Right forelimb (tissue), 1 donor: ENCODE measurements at regions not wholly inside any gene's neighbourhood (a gene's known extent, or its start where the extent isn't known, plus 50 kb on each side); places are given as distances from the start of the nearest gene placed in this dataset.
A peak's percentile ranks its signal among the peaks of the same experiment; 100 is the strongest.

Experiments
- DNase-seq: peaks from one replicate; pipeline ENCODE4 v3.0.0-alpha.2; 2018

DNA sequence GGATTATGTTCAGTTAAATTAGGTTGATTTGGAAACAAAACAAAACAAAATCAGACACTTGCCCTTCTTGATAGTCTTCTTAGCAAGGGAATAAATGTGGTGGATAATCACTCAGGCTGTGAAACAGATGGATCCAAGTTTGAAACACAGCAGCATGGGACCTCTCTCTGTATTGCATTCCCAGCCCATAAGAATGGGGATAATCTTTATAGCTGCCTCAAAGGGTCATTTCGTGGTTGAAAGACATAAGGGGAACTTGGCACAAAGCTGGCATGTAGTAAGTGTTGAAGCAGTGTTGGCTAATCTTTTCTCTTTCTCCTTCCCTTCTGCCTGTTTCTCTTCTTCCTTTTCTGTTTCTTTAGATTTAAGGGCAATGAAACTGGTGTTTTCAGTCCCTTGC, 333.9 kb upstream of the TLE4 start:
- no peak for DNase-seq

DNA sequence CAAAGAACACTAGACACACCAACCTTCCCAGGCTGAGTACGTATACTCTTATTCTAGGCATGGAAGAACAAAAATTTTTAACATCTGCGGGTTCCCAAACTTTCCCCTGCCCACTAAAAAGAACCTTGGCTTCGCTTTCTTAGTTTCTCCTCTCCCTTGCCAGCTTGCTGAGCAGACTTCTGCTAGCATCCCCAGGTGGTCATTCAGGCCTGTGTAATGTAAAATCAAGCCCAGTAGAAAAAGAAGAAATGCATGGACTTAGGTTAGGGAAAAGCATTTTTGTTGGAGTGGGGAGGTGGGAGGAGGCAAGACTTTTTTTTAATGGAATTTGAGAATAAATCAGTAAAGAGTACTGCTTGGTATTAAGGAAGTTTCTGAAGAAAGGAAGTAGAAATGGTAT, 331.0 kb upstream of the TLE4 start:
- no peak for DNase-seq

DNA sequence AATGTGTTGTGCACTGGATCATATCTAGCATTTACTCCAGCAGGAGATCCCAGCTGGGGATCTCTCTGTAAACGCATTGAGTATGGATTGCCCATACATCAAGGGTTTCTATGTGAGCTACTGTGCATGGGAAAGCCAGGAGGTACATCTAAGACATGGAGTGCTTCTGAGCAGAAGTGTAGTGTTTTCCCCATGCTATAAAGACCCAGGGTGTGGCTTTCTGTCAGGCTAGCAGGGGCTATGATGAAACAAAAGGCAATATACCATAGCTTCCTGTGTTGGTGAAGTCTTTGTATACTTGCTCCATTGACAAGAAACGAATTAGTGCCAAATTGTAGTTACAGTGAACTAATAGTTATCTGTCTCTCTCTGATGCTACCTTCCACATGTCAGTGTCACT, 329.3 kb upstream of the TLE4 start:
- no peak for DNase-seq

DNA sequence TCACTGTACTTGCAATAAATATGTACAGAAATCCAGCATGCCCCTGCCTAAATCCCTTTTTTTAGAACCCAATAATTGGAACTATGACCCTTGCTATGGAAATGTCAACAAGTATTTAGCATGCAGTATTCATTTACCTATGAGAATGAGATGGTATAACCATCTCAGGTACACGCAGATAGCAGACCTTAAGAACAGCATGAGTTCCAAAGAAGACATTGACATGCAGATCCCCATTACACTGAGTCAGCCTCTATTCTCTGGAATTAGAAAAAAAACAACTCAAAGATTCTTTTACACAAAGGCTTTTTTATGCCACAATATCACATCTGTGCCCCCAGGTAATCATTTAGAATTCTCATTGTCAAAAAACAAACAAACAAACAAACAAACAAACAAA, 325.6 kb upstream of the TLE4 start:
- no peak for DNase-seq

DNA sequence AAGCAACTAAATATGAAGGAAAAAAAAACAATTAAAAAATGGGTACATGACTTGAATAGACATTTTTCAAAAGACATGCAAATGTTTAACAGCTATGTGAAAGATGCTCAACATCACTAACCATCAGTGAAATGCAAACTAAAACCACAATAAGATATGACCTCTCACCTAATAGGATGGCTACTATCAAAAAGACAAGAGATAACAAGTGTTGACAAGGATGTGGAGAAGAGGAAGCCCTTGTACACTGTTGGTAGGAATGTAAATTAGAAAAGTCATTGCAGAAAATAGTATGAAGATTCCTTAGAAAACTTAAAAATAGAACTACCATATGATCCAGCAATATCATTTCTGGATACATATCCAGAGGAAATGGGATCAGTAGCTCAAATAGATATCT, 324.7 kb upstream of the TLE4 start:
- no peak for DNase-seq

DNA sequence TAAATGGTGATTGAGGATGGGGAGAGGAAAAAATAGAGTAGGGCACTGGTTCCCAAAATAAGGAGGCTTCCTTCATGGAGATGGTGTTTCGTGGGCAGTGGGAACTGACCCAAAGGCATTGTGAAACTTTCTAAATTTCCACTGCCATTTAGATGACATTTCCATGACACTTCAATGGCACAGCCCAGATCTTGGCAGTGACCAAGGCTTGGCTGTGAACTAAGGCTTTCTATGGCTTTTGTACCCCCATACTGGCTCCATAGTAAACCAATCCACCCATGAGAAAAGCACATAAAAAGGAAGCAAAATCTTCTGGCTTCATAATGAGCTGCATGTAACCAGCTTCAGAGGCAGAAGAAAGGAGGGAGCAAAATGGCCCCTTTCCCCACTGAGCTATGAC, 321.0 kb upstream of the TLE4 start:
- no peak for DNase-seq

DNA sequence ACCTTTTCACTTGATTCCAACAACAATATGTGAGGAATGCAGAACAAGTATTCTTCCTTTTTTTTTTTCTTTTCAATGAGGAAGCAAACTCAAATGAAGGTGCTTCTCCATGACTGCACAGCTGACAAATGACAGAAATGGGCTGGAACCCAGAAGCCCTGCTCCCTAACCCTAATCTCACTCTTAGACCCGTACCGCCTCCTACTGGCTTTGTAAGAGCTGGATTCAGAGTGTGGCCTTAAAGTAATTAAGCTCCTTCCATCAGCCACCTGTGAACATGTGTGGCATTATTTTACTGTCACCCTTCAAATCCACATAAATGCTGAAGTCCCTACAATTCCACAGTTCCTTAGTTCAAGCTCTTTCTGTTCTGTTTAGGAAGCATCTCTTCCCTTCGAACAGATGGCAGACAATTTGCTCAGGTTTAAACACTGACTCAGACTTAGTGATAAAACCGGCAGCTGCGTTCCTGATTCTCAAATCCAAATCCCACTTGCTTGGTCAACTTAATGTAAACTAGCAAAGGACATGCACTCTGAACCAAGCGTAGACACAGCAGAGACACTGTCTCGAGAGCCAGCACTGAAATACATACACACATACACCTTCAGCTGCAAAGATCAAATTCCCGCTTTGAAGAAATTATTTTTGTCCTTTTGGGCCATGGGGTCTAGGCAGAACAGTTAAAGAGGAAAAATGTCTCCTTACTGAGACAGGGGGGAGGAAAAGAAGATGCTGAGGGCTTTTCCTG, 316.7 kb upstream of the TLE4 start:
- DNase-seq: no peak

DNA sequence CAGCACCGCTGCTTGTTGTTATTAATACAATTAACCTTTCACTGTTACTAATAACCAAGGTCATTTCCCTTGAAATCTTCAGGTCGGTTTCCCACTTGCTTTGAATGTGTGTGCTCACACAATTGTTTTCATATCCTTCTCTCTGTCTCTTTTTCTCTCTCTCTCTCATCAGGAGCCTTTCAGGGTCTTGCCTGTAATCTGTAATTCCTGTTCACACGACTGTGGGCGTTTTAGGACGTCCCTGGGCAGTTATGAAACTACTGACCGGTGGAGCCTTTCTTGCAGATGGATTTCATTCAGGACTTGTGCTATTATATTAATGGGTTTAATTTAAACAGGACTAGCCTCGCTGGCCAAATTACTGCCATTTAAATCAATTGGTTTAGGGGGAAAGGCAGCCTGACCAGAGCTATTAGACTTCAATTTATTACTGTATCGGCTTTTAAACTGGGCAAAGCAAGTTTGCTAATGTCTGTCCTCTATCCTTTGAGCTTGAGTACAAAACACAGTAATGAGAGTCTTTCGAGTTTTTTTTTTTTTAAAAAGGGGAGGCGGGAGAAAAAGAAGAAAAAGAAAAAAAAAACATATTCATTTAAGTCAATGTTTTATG, 316.0 kb upstream of the TLE4 start:
- no peak for DNase-seq

DNA sequence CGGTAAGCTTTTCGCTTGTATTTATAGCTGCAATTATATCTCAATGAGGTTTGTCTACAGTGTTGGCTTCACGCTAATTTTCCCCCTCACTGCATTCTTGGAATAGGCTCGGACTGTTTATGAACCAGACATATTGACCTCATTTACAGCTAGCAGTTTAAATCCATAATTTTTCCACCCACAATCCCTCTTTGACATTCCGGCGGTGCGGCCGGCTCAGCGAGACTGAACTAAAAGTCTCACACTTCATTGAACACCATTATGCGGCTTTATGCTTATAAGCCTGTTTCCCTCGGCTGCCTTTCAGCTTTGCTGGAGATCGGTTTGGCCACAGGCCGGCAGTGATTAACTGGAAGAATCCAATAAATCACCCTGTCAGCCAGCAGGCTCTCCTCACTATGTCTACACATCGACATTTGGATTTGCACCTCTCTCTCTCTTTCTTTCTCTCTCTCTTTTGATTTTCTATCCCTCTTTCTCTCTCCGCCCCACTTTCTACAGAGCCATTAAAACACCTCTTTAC, 315.0 kb upstream of the TLE4 start:
- peak; percentile 67 for DNase-seq

DNA sequence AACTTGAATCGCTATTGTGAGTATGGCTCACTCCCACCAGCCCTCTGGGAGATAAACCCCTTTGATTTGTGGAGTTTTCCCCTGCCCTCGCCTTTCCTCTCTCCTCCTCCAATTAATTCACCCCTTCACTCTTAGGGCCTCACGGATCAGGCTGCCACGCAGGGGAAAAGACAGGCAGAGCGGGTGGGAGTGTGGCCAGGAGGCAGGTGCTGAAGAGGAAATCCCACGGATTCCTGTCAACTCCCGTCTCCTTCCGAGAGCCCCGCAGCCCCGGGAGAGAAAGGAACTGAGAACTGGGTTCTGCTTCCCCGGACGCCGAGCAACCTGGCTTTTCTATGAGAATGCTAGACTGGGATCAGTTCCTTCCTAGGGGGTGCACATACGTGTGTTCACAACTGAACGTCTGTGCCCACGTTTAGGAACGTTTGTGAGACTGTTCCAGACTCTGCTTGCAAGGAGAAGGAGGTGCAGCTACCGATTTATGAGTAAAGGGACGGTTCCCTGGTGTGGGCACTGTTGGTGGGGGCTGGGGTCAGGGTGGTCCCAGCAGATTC, 314.5 kb upstream of the TLE4 start:
- peak; percentile 62 for DNase-seq

DNA sequence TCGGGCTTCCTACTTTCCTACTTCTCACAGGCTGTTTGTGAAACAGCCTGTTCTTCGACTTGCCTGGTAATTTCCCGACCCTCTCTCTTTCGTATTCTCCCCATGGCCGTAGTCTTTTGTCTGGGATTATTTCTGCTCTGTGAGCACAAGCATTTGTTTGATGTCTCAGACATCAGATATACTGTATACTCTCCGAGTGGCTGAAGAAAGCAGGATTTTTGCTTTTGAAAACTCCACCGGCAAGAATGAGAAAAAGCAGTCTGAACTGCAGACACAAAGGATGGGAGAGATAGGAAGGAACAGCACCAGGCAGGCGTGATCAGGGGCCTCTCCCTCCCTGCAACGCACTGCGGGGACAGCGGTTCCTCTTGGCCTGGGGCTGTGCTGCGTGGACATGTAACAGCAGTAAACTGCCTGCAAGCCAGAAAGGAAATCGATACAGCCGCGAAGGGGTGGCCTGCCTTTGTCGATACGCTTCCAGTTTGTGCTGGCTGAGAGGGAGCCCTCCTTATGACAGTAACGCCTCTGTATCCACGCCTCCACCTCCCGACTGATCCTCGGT, 313.9 kb upstream of the TLE4 start:
- no peak for DNase-seq

DNA sequence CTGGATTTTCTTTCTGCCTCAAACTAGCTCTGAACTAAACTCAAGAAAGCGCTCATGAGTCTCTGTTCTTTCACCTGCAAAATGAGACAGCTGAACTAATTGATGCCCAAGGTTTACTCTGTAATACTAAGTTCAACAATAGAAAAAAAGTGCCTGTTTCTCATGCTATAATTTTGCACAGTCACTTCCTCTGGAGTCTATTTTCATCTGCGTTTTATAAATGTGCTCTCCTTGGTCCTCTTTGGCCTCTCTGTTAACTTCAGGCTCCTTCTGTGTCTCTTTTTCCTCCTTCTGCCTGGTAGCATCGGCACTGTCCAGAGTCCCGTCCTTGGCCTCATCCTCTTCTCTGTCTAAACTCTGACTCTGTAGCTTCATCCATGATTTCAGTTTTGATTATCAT, 311.9 kb upstream of the TLE4 start:
- DNase-seq: no peak

DNA sequence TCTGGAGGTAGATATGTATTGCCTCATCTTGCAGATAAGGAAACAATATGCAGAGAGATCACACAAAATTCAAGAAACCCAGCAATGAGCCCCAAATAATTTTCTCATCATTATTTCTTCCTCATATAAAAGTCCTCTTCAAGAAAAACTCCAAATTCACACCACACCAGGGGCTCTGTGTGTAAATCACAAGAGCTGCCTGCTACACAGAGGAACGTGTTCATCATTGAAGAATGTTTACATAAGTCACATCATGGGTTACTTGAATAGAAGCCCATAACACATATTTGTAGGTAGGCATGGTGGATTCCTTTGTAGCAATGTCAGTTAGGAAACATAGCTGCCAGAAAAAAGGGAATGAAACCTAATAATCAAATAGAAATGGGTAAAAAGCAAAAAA, 308.1 kb upstream of the TLE4 start:
- DNase-seq: no peak

DNA sequence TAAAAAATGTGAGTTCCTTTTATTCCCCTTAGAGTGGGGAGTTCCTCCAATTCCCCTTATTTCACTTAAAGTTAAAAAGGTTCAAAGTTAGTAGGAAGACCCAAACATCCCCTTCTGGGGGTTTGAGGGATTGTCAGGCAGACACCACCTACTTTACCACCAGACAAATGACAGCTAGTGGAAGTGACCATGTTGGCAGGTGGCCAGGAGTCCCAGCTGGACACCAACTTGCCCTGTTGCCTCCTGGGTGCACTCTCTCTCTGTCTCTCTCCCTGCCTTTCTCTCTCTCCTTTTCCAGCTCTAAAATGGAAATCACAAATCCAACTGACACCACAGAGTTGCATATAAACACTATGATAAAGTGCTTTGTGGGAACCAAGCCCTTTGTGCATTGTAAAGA, 307.7 kb upstream of the TLE4 start:
- DNase-seq: no peak

DNA sequence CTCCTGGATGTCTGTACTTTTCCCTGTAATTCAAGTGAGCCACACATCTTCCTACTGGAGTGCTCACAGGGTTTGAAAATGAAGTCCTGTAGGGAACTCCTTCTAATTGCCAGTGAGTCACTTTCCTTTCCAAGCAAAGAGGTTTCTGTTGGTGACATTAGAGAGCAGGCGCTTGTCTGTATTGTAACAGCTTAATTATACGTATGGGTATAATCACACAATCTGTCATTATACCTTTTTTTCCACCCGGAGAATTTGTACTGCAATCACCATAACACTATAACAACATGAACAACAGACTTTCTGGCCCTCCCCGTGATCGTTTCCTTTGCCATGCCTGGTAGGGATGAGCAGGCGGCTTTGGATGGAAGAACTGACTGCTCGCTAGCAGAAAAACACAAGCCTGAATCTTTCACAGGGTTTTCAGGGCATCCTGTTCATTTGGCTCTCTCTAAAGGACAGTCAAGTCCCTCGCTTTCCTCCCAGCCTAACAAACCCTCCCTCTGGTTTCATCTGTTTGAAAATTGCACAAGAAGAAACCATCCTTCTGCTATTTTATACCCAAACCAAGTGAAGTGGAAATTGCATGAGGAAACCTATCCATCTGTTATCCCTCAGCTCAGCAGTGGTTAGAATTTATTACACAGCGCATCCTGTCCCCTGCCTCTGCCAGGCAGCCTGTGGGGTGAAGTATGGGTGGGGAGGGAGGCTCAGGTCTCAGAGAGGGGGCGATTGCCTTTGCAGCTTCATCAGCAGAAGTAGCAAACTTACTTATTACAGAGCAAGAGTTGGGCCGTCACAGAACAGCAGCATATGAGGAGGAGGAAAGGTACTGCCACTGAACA, 307.0 kb upstream of the TLE4 start:
- DNase-seq: no peak

DNA sequence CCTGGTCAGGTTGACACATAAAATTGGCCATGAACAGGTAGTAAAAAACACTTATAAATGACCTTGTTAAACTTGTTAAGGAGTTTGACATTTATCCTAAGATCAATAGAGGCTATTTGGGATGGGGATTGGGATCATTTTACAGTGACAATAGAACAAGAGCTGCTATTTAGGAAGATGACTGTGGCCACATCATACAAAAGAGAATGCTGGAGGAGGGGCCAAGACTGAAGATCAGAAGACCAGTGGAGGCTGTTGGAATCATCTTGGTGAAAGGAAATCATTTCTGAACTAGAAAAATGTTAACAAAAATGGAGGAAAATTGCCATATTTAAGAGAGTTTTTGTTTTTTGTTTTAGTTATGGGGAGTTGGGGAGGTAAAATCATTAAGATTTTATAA, 304.8 kb upstream of the TLE4 start:
- no peak for DNase-seq

DNA sequence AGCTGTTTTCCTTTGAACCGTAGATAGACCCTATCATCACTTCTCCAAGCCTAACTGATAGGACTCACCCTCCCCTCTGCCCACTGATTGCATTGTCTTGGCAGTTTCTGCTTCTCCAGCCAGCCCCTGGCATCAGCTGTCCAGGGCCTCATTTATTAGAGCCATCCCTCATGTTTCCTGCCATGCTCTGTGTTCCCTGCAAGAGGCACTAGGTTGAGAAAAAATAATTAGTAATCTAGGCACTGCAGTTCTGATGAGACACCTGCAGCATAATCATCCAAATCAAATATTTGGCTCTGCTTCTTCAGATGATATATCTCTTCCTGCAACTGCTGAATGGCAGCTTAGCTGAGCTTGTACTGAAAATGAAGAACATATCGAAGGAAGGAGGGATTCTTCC, 303.0 kb upstream of the TLE4 start:
- no peak for DNase-seq

DNA sequence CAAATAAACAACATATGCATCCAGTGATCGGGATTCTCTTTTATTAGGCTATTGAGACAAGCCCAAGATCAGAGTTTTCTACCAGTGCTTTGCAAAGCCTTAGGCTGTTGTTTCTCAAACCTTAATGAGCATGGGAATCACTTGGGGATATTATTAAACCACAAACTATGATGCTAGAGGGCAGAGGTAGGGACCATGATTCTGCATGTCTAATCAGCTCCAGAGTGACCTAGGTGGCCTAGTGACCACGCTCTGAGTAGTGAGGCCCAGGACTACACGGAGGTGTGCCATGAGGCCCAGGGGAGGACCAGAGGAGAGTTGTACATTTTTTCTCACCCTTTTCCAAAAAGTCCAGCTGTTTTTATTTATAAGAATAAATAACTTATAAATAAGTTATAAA, 298.5 kb upstream of the TLE4 start:
- DNase-seq: no peak

DNA sequence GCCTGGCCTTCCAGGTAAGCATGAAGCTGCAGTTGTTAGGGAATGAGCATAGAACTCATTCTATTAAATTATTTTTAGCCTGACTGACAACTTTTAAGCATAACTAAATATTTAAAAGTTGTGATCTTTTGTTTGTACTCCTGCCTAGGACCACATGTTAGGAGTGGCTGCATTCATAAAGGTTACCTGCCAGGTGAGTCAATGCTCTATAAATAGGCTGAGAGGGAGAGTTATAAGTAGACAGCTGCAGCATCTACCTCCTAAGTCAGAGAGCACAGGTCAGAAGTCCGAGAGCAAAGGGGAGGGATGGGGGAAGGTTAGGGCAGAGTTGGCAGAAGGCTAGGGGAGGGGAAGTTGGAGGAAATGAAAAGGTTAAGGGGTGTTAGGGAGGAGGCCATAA, 292.4 kb upstream of the TLE4 start:
- DNase-seq: no peak

DNA sequence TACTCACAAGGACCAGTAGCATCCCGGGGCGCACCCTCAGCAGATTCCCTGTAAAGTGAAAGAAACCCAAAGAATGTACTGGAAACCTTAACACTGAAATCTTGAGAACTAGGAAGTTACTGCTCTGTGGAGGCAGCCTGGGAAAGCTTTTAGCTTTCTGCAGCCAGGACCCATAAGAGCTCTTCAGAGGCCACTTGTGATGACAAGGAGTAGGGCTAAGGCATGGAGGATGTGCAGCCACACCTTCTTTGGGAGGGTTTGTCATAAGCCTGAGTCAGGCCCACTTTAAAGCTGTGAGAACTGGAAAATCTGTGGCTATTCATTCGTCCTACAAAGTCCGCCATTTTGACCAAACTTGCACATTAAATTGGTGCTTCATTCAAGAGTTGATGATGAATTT, 291.1 kb upstream of the TLE4 start:
- DNase-seq: no peak

DNA sequence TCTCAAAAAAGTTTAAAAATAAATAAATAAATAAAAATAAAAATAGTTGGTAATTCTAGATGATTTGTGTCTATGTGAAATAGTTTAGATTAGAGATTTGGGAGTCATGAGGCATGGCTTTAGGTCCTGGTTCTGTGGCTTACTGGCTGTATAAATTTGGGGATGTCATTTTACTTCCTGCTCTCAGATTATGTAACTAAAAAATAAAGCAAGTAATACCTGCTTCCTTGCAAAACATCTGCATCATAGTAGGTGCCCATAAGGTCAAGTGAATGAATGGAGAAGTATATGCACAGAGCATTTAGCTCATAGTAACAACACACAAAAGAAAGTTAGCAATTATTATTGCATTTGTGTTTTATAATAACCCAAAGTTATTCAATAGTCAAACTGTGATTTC, 287.7 kb upstream of the TLE4 start:
- DNase-seq: no peak

DNA sequence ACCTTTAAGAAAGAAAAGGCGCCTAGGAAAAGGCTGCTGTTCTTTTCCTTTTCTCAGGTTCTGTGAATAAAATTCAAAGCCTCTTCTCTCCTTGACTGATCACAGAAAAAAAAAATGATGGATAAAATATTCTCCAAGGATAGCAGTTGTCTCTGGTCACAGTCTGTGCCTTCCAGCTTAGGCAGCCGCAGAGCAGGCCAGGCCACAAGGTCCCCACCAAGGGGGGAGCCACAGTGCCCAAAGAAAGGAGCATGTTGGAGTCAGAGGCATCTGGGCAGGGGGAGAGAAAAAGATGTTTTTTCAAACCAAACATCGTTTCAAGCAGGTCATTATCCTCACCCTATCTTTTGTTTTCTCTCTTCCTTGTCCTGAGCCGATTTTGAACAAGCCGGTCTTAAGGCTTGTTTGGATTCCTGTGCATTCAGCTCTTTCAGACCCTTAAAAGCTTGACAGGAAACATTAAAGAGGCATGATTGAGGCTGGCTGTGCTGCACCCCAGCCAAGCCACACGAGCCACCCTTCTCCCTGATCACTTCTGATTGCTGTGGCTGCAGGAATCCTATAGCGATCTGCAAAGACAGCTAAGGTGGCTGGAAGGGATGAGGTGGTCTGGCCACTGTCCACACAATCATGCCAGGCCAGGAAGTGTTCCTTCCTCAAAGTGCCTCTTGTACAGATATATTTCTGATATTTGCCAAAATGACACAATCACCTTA, 284.6 kb upstream of the TLE4 start:
- DNase-seq: no peak
